GM18907 (cell line): ENCODE measurements at regions not wholly inside any gene's neighbourhood (a gene's known extent, or its start where the extent isn't known, plus 50 kb on each side); places are given as distances from the start of the nearest gene placed in this dataset.

Experiments
- ATAC-seq: cut with Tn5 transposase; IDR thresholded peaks from one replicate; pipeline ENCODE4 v1.9.1; 2021; ENCODE audit warnings: mild to moderate bottlenecking, moderate library complexity; ENCODE audit not compliant: unreplicated experiment

GRCh38 chr5:165126598-165126997 is 1621.2 kb downstream of the MAT2B start:
- ATAC-seq: no peak

- no peak for ATAC-seq
Measured at GRCh38 chr5:165127941-165128340, 1622.5 kb downstream of the MAT2B start.

- no peak for ATAC-seq
Measured at GRCh38 chr5:165130656-165131055, 1625.2 kb downstream of the MAT2B start.

- ATAC-seq: no peak
Measured at GRCh38 chr5:165134155-165134554, 1628.7 kb downstream of the MAT2B start.

- no peak for ATAC-seq
Measured at GRCh38 chr5:165135565-165135964, 1630.1 kb downstream of the MAT2B start.

- ATAC-seq: no peak
Measured at GRCh38 chr5:165137701-165138100, 1632.3 kb downstream of the MAT2B start.

GRCh38 chr5:165138236-165138635 is 1632.8 kb downstream of the MAT2B start:
- no peak for ATAC-seq

- ATAC-seq: no peak
Measured at GRCh38 chr5:165139262-165139661, 1633.8 kb downstream of the MAT2B start.

- no peak for ATAC-seq
Measured at GRCh38 chr5:165139721-165140120, 1634.3 kb downstream of the MAT2B start.

GRCh38 chr5:165143741-165144140 is 1638.3 kb downstream of the MAT2B start:
- ATAC-seq: no peak

GRCh38 chr5:165149431-165149830 is 1644.0 kb downstream of the MAT2B start:
- ATAC-seq: no peak

GRCh38 chr5:165152058-165152457 is 1646.6 kb downstream of the MAT2B start:
- no peak for ATAC-seq

- no peak for ATAC-seq
Measured at GRCh38 chr5:165157219-165157618, 1651.8 kb downstream of the MAT2B start.

- ATAC-seq: no peak
Measured at GRCh38 chr5:165161204-165161603, 1655.8 kb downstream of the MAT2B start.

- no peak for ATAC-seq
Measured at GRCh38 chr5:165163861-165164260, 1658.4 kb downstream of the MAT2B start.

- no peak for ATAC-seq
Measured at GRCh38 chr5:165173651-165174050, 1668.2 kb downstream of the MAT2B start.

- ATAC-seq: no peak
Measured at GRCh38 chr5:165175041-165175440, 1669.6 kb downstream of the MAT2B start.

- ATAC-seq: no peak
Measured at GRCh38 chr5:165184183-165184582, 1678.8 kb downstream of the MAT2B start.

- ATAC-seq: no peak
Measured at GRCh38 chr5:165185716-165186115, 1680.3 kb downstream of the MAT2B start.

- ATAC-seq: no peak
Measured at GRCh38 chr5:165187815-165188214, 1682.4 kb downstream of the MAT2B start.

GRCh38 chr5:165188556-165189175 is 1683.2 kb downstream of the MAT2B start:
- ATAC-seq: no peak

GRCh38 chr5:165196961-165197360 is 1691.5 kb downstream of the MAT2B start:
- ATAC-seq: no peak

GRCh38 chr5:165201369-165201768 is 1696.0 kb downstream of the MAT2B start:
- ATAC-seq: no peak
